ENCODE measurements at regions not wholly inside any gene's neighbourhood (a gene's known extent, or its start where the extent isn't known, plus 50 kb on each side); places are given as distances from the start of the nearest gene placed in this dataset.
"Not testable (repeated sequence)": the region's sequence is repeated elsewhere in the genome, so short reads cannot be mapped to it uniquely, and the experiment has no call there.

GRCh38 chr2:89182221-89182620, 490.7 kb downstream of the RPIA start:
- H3K9me3 ChIP-seq (replicated peaks in 1 of 2; ENCODE audit: control insufficient read depth in 1 of 2, insufficient read depth in 1 of 2, low read length in 2 of 2); H3K27ac ChIP-seq (ENCODE audit: low read depth in 1 of 2, low read length in 2 of 2); H3K4me3 Mint-ChIP-seq; H2AFZ ChIP-seq (ENCODE audit: insufficient read depth, low read depth, low read length, poor library complexity, severe bottlenecking); H3K9ac ChIP-seq (ENCODE audit: insufficient read depth, low read length, poor library complexity, severe bottlenecking); H3K4me2 ChIP-seq (replicated peaks; ENCODE audit: extremely low read depth, low read length, poor library complexity, severe bottlenecking); H3K79me2 ChIP-seq (ENCODE audit: insufficient read depth, low read length); H3K27me3 ChIP-seq (ENCODE audit: control insufficient read depth in 2 of 2, insufficient read depth in 2 of 2, low read length in 2 of 2); H3K9me3 Mint-ChIP-seq; H3K36me3 ChIP-seq (replicated peaks in 1 of 2; ENCODE audit: control insufficient read depth in 1 of 2, insufficient read depth in 2 of 2, low read length in 2 of 2); intact Hi-C loops (cut with micrococcal nuclease); H3K4me3 ChIP-seq (replicated peaks in 1 of 3; ENCODE audit: low read depth in 2 of 3, low read length in 3 of 3); H3K27me3 Mint-ChIP-seq (ENCODE audit: low read depth in 3 of 3); H3K36me3 Mint-ChIP-seq; H3K27ac Mint-ChIP-seq; H3K4me1 ChIP-seq (ENCODE audit: control insufficient read depth in 1 of 2, insufficient read depth in 2 of 2, low read length in 2 of 2); H4K20me1 ChIP-seq (ENCODE audit: insufficient read depth, low read length): not testable (repeated sequence)
- WGBS (ENCODE audit: insufficient coverage), result no CpG with 5 or more reads among the region's 4 CpGs
- DNase-seq, result peak in 1 of 3 donors; percentile 12
- peaks cover 13% of the 10 kb centered on the region for H3K4me1 Mint-ChIP-seq

- H4K20me1 ChIP-seq (ENCODE audit: insufficient read depth, low read length); H2AFZ ChIP-seq (ENCODE audit: insufficient read depth, low read depth, low read length, poor library complexity, severe bottlenecking); H3K27ac Mint-ChIP-seq; H3K27me3 ChIP-seq (ENCODE audit: control insufficient read depth in 2 of 2, insufficient read depth in 2 of 2, low read length in 2 of 2); H3K27ac ChIP-seq (ENCODE audit: low read depth in 1 of 2, low read length in 2 of 2); H3K4me3 Mint-ChIP-seq; H3K9ac ChIP-seq (ENCODE audit: insufficient read depth, low read length, poor library complexity, severe bottlenecking); H3K9me3 ChIP-seq (replicated peaks in 1 of 2; ENCODE audit: control insufficient read depth in 1 of 2, insufficient read depth in 1 of 2, low read length in 2 of 2); H3K79me2 ChIP-seq (ENCODE audit: insufficient read depth, low read length); H3K36me3 Mint-ChIP-seq; DNase-seq; H3K4me2 ChIP-seq (replicated peaks; ENCODE audit: extremely low read depth, low read length, poor library complexity, severe bottlenecking); H3K4me3 ChIP-seq (replicated peaks in 1 of 3; ENCODE audit: low read depth in 2 of 3, low read length in 3 of 3); intact Hi-C loops (cut with micrococcal nuclease); H3K9me3 Mint-ChIP-seq; H3K36me3 ChIP-seq (replicated peaks in 1 of 2; ENCODE audit: control insufficient read depth in 1 of 2, insufficient read depth in 2 of 2, low read length in 2 of 2); H3K4me1 ChIP-seq (ENCODE audit: control insufficient read depth in 1 of 2, insufficient read depth in 2 of 2, low read length in 2 of 2); H3K27me3 Mint-ChIP-seq (ENCODE audit: low read depth in 3 of 3): not testable (repeated sequence)
- WGBS (ENCODE audit: insufficient coverage), result no CpG with 5 or more reads among the region's 1 CpG
- H3K4me1 Mint-ChIP-seq, result peaks cover 20% of the 10 kb centered on the region
Observed at GRCh38 chr2:89184746-89185145, 493.3 kb downstream of the RPIA start.

GRCh38 chr2:89195636-89196251, 504.3 kb downstream of the RPIA start:
- H3K27ac ChIP-seq (ENCODE audit: low read depth in 1 of 2, low read length in 2 of 2); H2AFZ ChIP-seq (ENCODE audit: insufficient read depth, low read depth, low read length, poor library complexity, severe bottlenecking); H3K4me3 ChIP-seq (replicated peaks in 1 of 3; ENCODE audit: low read depth in 2 of 3, low read length in 3 of 3); H3K9ac ChIP-seq (ENCODE audit: insufficient read depth, low read length, poor library complexity, severe bottlenecking); H4K20me1 ChIP-seq (ENCODE audit: insufficient read depth, low read length); H3K4me1 ChIP-seq (ENCODE audit: control insufficient read depth in 1 of 2, insufficient read depth in 2 of 2, low read length in 2 of 2); H3K4me3 Mint-ChIP-seq; H3K27me3 Mint-ChIP-seq (ENCODE audit: low read depth in 3 of 3); DNase-seq; H3K9me3 ChIP-seq (replicated peaks in 1 of 2; ENCODE audit: control insufficient read depth in 1 of 2, insufficient read depth in 1 of 2, low read length in 2 of 2); H3K27me3 ChIP-seq (ENCODE audit: control insufficient read depth in 2 of 2, insufficient read depth in 2 of 2, low read length in 2 of 2); H3K27ac Mint-ChIP-seq; H3K36me3 ChIP-seq (replicated peaks in 1 of 2; ENCODE audit: control insufficient read depth in 1 of 2, insufficient read depth in 2 of 2, low read length in 2 of 2); intact Hi-C loops (cut with micrococcal nuclease); H3K79me2 ChIP-seq (ENCODE audit: insufficient read depth, low read length); H3K9me3 Mint-ChIP-seq; H3K4me2 ChIP-seq (replicated peaks; ENCODE audit: extremely low read depth, low read length, poor library complexity, severe bottlenecking); H3K4me1 Mint-ChIP-seq; H3K36me3 Mint-ChIP-seq: not testable (repeated sequence)
- 75% methylated on average over 2 of the region's 4 CpGs for WGBS (ENCODE audit: insufficient coverage)

GRCh38 chr2:89196719-89197118, 505.2 kb downstream of the RPIA start:
- H3K9me3 ChIP-seq (replicated peaks in 1 of 2; ENCODE audit: control insufficient read depth in 1 of 2, insufficient read depth in 1 of 2, low read length in 2 of 2); H3K36me3 ChIP-seq (replicated peaks in 1 of 2; ENCODE audit: control insufficient read depth in 1 of 2, insufficient read depth in 2 of 2, low read length in 2 of 2); H3K36me3 Mint-ChIP-seq; H3K27ac Mint-ChIP-seq; H2AFZ ChIP-seq (ENCODE audit: insufficient read depth, low read depth, low read length, poor library complexity, severe bottlenecking); H3K27me3 Mint-ChIP-seq (ENCODE audit: low read depth in 3 of 3); H3K27me3 ChIP-seq (ENCODE audit: control insufficient read depth in 2 of 2, insufficient read depth in 2 of 2, low read length in 2 of 2); H3K9ac ChIP-seq (ENCODE audit: insufficient read depth, low read length, poor library complexity, severe bottlenecking); H3K4me1 Mint-ChIP-seq; H3K9me3 Mint-ChIP-seq; H3K79me2 ChIP-seq (ENCODE audit: insufficient read depth, low read length); H4K20me1 ChIP-seq (ENCODE audit: insufficient read depth, low read length); H3K4me3 ChIP-seq (replicated peaks in 1 of 3; ENCODE audit: low read depth in 2 of 3, low read length in 3 of 3); H3K4me3 Mint-ChIP-seq; H3K27ac ChIP-seq (ENCODE audit: low read depth in 1 of 2, low read length in 2 of 2); H3K4me2 ChIP-seq (replicated peaks; ENCODE audit: extremely low read depth, low read length, poor library complexity, severe bottlenecking); DNase-seq; H3K4me1 ChIP-seq (ENCODE audit: control insufficient read depth in 1 of 2, insufficient read depth in 2 of 2, low read length in 2 of 2); intact Hi-C loops (cut with micrococcal nuclease): not testable (repeated sequence)
- no CpG with 5 or more reads among the region's 3 CpGs for WGBS (ENCODE audit: insufficient coverage)

Measured in CD14-positive monocyte (primary cell).